ENCODE measurements at regions not wholly inside any gene's neighbourhood (a gene's known extent, or its start where the extent isn't known, plus 50 kb on each side); places are given as distances from the start of the nearest gene placed in this dataset.

DNA sequence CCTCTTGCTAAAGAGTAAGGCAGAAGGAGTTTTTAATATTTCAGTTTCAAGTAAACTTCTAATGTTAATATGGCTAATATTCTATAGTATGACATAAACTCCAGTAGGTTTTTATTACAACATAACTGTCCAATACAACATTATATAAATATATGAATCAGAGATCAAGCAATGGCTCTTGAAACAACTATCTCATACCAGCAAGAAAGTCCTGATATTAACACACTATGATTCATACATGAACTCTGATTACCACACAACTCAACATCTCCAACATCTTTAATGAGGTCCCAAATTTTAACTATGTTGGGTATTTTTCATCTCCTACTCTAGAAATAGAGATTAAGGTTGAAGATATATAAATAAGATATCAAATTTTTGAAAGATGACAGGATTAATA is 878.3 kb downstream of the TLE1 start:
- TF ChIP-seq, protein P1, sequence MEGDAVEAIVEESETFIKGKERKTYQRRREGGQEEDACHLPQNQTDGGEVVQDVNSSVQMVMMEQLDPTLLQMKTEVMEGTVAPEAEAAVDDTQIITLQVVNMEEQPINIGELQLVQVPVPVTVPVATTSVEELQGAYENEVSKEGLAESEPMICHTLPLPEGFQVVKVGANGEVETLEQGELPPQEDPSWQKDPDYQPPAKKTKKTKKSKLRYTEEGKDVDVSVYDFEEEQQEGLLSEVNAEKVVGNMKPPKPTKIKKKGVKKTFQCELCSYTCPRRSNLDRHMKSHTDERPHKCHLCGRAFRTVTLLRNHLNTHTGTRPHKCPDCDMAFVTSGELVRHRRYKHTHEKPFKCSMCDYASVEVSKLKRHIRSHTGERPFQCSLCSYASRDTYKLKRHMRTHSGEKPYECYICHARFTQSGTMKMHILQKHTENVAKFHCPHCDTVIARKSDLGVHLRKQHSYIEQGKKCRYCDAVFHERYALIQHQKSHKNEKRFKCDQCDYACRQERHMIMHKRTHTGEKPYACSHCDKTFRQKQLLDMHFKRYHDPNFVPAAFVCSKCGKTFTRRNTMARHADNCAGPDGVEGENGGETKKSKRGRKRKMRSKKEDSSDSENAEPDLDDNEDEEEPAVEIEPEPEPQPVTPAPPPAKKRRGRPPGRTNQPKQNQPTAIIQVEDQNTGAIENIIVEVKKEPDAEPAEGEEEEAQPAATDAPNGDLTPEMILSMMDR (IDR thresholded peaks at IDR 0.05): no peak
- no peak for TF ChIP-seq POLR2A (IDR thresholded peaks at IDR 0.05)
- no peak for TF ChIP-seq POLR2AphosphoS5 (IDR thresholded peaks at IDR 0.05)

Measured in sigmoid colon (tissue), 4 donors.